ENCODE measurements at regions not wholly inside any gene's neighbourhood (a gene's known extent, or its start where the extent isn't known, plus 50 kb on each side); places are given as distances from the start of the nearest gene placed in this dataset.
"Not testable (repeated sequence)": the region's sequence is repeated elsewhere in the genome, so short reads cannot be mapped to it uniquely, and the experiment has no call there.

- Histone ChIP-seq H3K4me3 (ENCODE audit: low read depth, low read length) (no peak overlapping the region), H3K27me3 (replicated peaks) (no peaks in the 10 kb centered on the region), H3K27ac (no peak overlapping the region), H3K36me3 (replicated peaks) (no peaks in the 10 kb centered on the region)
- no peak for TF ChIP-seq CTCF (IDR thresholded peaks at IDR 0.05; ENCODE audit: low read depth, low read length, missing control alignments)
- no peak for DNase-seq
- in situ Hi-C loops (cut with HindIII; ENCODE audit: low pct_ligation_motif_present, low sequenced_read_pairs), result no loop called here
Observed at GRCh38 chr21:14050121-14050520, 160.6 kb downstream of the LIPI start.

GRCh38 chr21:14046401-14046800, 164.4 kb downstream of the LIPI start:
- Histone ChIP-seq H3K4me3 (ENCODE audit: low read depth, low read length) (no peak overlapping the region), H3K36me3 (replicated peaks) (no peaks in the 10 kb centered on the region), H3K27ac (no peak overlapping the region), H3K27me3 (replicated peaks) (no peaks in the 10 kb centered on the region)
- in situ Hi-C loops (cut with HindIII; ENCODE audit: low pct_ligation_motif_present, low sequenced_read_pairs), result no loop called here
- no peak for DNase-seq
- TF ChIP-seq CTCF (IDR thresholded peaks at IDR 0.05; ENCODE audit: low read depth, low read length, missing control alignments), result no peak

- Histone ChIP-seq H3K27me3 (replicated peaks) (no peaks in the 10 kb centered on the region), H3K4me3 (ENCODE audit: low read depth, low read length) (no peak overlapping the region), H3K27ac (no peak overlapping the region), H3K36me3 (replicated peaks) (no peaks in the 10 kb centered on the region)
- no peak for DNase-seq
- in situ Hi-C loops (cut with HindIII; ENCODE audit: low pct_ligation_motif_present, low sequenced_read_pairs), result no loop called here
- TF ChIP-seq CTCF (IDR thresholded peaks at IDR 0.05; ENCODE audit: low read depth, low read length, missing control alignments), result no peak
Observed at GRCh38 chr21:14040386-14040785, 170.4 kb downstream of the LIPI start.

GRCh38 chr21:14028619-14029018, 182.1 kb downstream of the LIPI start:
- H3K36me3 ChIP-seq (replicated peaks); H3K4me3 ChIP-seq (ENCODE audit: low read depth, low read length); H3K27me3 ChIP-seq (replicated peaks); DNase-seq; in situ Hi-C loops (cut with HindIII; ENCODE audit: low pct_ligation_motif_present, low sequenced_read_pairs); H3K27ac ChIP-seq: not testable (repeated sequence)

GRCh38 chr21:14027235-14027869, 183.4 kb downstream of the LIPI start:
- H3K27me3 ChIP-seq (replicated peaks); H3K27ac ChIP-seq; H3K36me3 ChIP-seq (replicated peaks); in situ Hi-C loops (cut with HindIII; ENCODE audit: low pct_ligation_motif_present, low sequenced_read_pairs): not testable (repeated sequence)
- H3K4me3 ChIP-seq (ENCODE audit: low read depth, low read length), result peak overlapping the region; percentile 70
- DNase-seq, result peak; percentile 94

- H3K4me3 ChIP-seq (ENCODE audit: low read depth, low read length); H3K27ac ChIP-seq; H3K27me3 ChIP-seq (replicated peaks); in situ Hi-C loops (cut with HindIII; ENCODE audit: low pct_ligation_motif_present, low sequenced_read_pairs); DNase-seq; H3K36me3 ChIP-seq (replicated peaks): not testable (repeated sequence)
Observed at GRCh38 chr21:14020108-14020507, 190.6 kb downstream of the LIPI start.

- H3K36me3 ChIP-seq (replicated peaks); H3K27ac ChIP-seq; H3K4me3 ChIP-seq (ENCODE audit: low read depth, low read length); DNase-seq; H3K27me3 ChIP-seq (replicated peaks); in situ Hi-C loops (cut with HindIII; ENCODE audit: low pct_ligation_motif_present, low sequenced_read_pairs): not testable (repeated sequence)
Observed at GRCh38 chr21:14015841-14016240, 194.9 kb downstream of the LIPI start.

- H3K4me3 ChIP-seq (ENCODE audit: low read depth, low read length); H3K27ac ChIP-seq; DNase-seq; in situ Hi-C loops (cut with HindIII; ENCODE audit: low pct_ligation_motif_present, low sequenced_read_pairs); H3K27me3 ChIP-seq (replicated peaks); H3K36me3 ChIP-seq (replicated peaks): not testable (repeated sequence)
Observed at GRCh38 chr21:14013623-14014498, 196.9 kb downstream of the LIPI start.
